GM12878 (cell line): ENCODE measurements at regions not wholly inside any gene's neighbourhood (a gene's known extent, or its start where the extent isn't known, plus 50 kb on each side); places are given as distances from the start of the nearest gene placed in this dataset.

Experiments
- ATAC-seq: fragments of 200-7000 bp; cut with Tn5 transposase; 3 replicates; pipeline ENCODE4 v1.9.1; 2020; ENCODE audit warnings: mild to moderate bottlenecking, moderate library complexity
- BruUV-seq: library from RNA; stranded (reverse); fragments of 400-500 nt; replicated peaks from 2 replicates; lab custom pipeline; 2021; lab: Mats Ljungman, UMichigan
- CTCF ChIA-PET: fragments of 300-600 bp; sonication (Branson Sonifier 250); formaldehyde crosslinking; extraction: SDS; loops from one replicate; lab custom pipeline; 2021; ENCODE audit warnings: inconsistent platforms; lab: Yijun Ruan, JAX
- POLR2A ChIA-PET: fragments of 350-600 bp; formaldehyde crosslinking; extraction: SDS; loops from one replicate; lab custom pipeline; 2021; ENCODE audit warnings: inconsistent platforms; lab: Charles Lee
- RAD21 ChIA-PET: fragments of 300-600 bp; sonication (Branson Sonifier 250); formaldehyde crosslinking; loops from one replicate; lab custom pipeline; 2023; ENCODE audit warnings: antibody characterized with exemption; ENCODE audit not compliant: unreplicated experiment; lab: Charles Lee
- SMC1A ChIA-PET: fragments of 300-600 bp; sonication (Branson Sonifier 250); formaldehyde crosslinking; loops from one replicate; lab custom pipeline; 2023; ENCODE audit not compliant: unreplicated experiment, uncharacterized antibody; lab: Charles Lee
- DNase-seq: peaks from one replicate; pipeline ENCODE4 v3.0.0-alpha.2; 2011; ENCODE audit warnings: low read depth, low spot score
- FAIRE-seq: peaks from 3 replicates; lab custom pipeline; 2011; peaks lifted over from hg19 to GRCh38; lab: Jason Lieb, UNC
- H2AFZ ChIP-seq: 2 replicates; pipeline ENCODE4 v1.6.0; 2011; ENCODE audit warnings: low read depth, low read length, control low read depth; ENCODE audit not compliant: control insufficient read depth
- H3K27ac ChIP-seq: 2 replicates; pipeline ENCODE4 v1.5.1; 2011; ENCODE audit warnings: control low read depth; ENCODE audit not compliant: control insufficient read depth, insufficient read depth
- H3K27me3 ChIP-seq, 2 experiments: replicated peaks in 1 of 2; 2 replicates each; pipeline versions ENCODE4 v1.6.0 to v1.6.1; 2011; ENCODE audit warnings: low read length in 1 of 2; ENCODE audit not compliant: control insufficient read depth in 2 of 2, insufficient read depth in 2 of 2
- H3K36me3 ChIP-seq, 2 experiments: 2 replicates each; pipeline ENCODE4 v1.5.1; 2011; ENCODE audit warnings: low read length in 1 of 2; ENCODE audit not compliant: control insufficient read depth in 2 of 2, insufficient read depth in 2 of 2
- H3K4me1 ChIP-seq: 2 replicates; pipeline ENCODE4 v1.6.1; 2011; ENCODE audit warnings: mild to moderate bottlenecking, low read length, moderate library complexity, mixed read lengths; ENCODE audit not compliant: control insufficient read depth, insufficient read depth
- H3K4me2 ChIP-seq: 2 replicates; pipeline ENCODE4 v1.6.0; 2011; ENCODE audit warnings: control low read depth; ENCODE audit not compliant: control insufficient read depth, insufficient read depth
- H3K4me3 ChIP-seq: fragments of 200-600 bp; sonication (generic); 2 replicates; pipeline ENCODE4 v1.5.1; 2016
- H3K79me2 ChIP-seq: 2 replicates; pipeline ENCODE4 v1.6.0; 2011; ENCODE audit warnings: low read length; ENCODE audit not compliant: control insufficient read depth, insufficient read depth
- H3K9ac ChIP-seq: 2 replicates; pipeline ENCODE4 v1.8.0; 2011; ENCODE audit warnings: low read length, control low read depth, mixed read lengths; ENCODE audit not compliant: control insufficient read depth, insufficient read depth
- H3K9me3 ChIP-seq: replicated peaks from 3 replicates; pipeline ENCODE4 v1.5.1; 2011; ENCODE audit warnings: mild to moderate bottlenecking, low read length; ENCODE audit not compliant: control insufficient read depth, insufficient read depth
- H4K20me1 ChIP-seq: 2 replicates; pipeline ENCODE4 v1.6.0; 2011; ENCODE audit not compliant: control insufficient read depth, insufficient read depth
- ATF7 ChIP-seq: fragments of 450-650 bp; IDR thresholded peaks from 2 replicates; pipeline ENCODE4 v1.6.1; 2016; ENCODE audit warnings: low read depth, mild to moderate bottlenecking
- BCLAF1 ChIP-seq: fragments of 450-650 bp; IDR thresholded peaks from 2 replicates; pipeline ENCODE4 v1.6.1; 2017; ENCODE audit warnings: antibody characterized with exemption, mild to moderate bottlenecking, moderate library complexity
- FOXK2 ChIP-seq: fragments of 450-650 bp; IDR thresholded peaks from 2 replicates; pipeline ENCODE4 v1.6.1; 2017; ENCODE audit warnings: mild to moderate bottlenecking, moderate library complexity
- LARP7 ChIP-seq: fragments of 450-650 bp; IDR thresholded peaks from 2 replicates; pipeline ENCODE4 v1.6.1; 2017; ENCODE audit warnings: mild to moderate bottlenecking
- NFIC ChIP-seq: IDR thresholded peaks from 2 replicates; pipeline ENCODE4 v1.6.1; 2012; ENCODE audit warnings: low read depth, mild to moderate bottlenecking, inconsistent platforms, low read length, moderate library complexity
- NR2F1 ChIP-seq: fragments of 450-650 bp; conservative IDR thresholded peaks from 2 replicates; pipeline ENCODE4 v1.6.1; 2017; ENCODE audit warnings: mild to moderate bottlenecking
- NRF1 ChIP-seq: conservative IDR thresholded peaks from 2 replicates; pipeline ENCODE4 v1.6.1; 2011; ENCODE audit warnings: mild to moderate bottlenecking, low read depth, low read length, improper control_type of control experiment
- RAD51 ChIP-seq: fragments of 450-650 bp; IDR thresholded peaks from 2 replicates; pipeline ENCODE4 v1.6.1; 2016; ENCODE audit warnings: moderate library complexity, mild to moderate bottlenecking, inconsistent platforms
- SREBF1 ChIP-seq: IDR thresholded peaks from 2 replicates; pipeline ENCODE4 v1.6.1; 2012; ENCODE audit warnings: mild to moderate bottlenecking, low read length
- TARDBP ChIP-seq: IDR thresholded peaks from 2 replicates; pipeline ENCODE4 v1.6.1; 2016; ENCODE audit warnings: borderline replicate concordance
- ZNF384 ChIP-seq: IDR thresholded peaks from 2 replicates; pipeline ENCODE4 v1.6.1; 2012; ENCODE audit warnings: low read depth, mild to moderate bottlenecking, low read length, improper control_type of control experiment, borderline replicate concordance
- WGBS: methylation state at CpG from one replicate; pipeline ENCODE4 v1.1.6; 2016; ENCODE audit warnings: low lambda C conversion rate; ENCODE audit not compliant: insufficient replicate concordance, insufficient coverage; ENCODE audit errors: missing lambda C conversion rate; 5-methylcytosine and 5-hydroxymethylcytosine counted together
- in situ Hi-C: fragments of 300-500 bp; cut with MboI; formaldehyde crosslinking; loops from 9 replicates; pipeline ENCODE4 v1.14.3; 2018; ENCODE audit warnings: mixed read lengths
- intact Hi-C: fragments of 100-400 bp; cut with micrococcal nuclease; formaldehyde crosslinking; loops from one replicate; pipeline ENCODE4 v1.14.2; 2022; ENCODE audit not compliant: unreplicated experiment

GRCh38 chr14:61893371-61893940 lies 131.2 kb downstream of the SNAPC1 start:
- 36% methylated on average over 5 of the region's 5 CpGs for WGBS
- Histone ChIP-seq H2AFZ (no peak overlapping the region), H3K4me2 (no peak overlapping the region), H3K4me1 (peaks cover 14% of the 10 kb centered on the region), H4K20me1 (no peaks in the 10 kb centered on the region), H3K9me3 (no peaks in the 10 kb centered on the region), H3K27me3 (no peaks in the 10 kb centered on the region), H3K9ac (no peak overlapping the region), H3K79me2 (no peaks in the 10 kb centered on the region), H3K4me3 (no peak overlapping the region), H3K27ac (no peak overlapping the region), H3K36me3 (no peaks in the 10 kb centered on the region)
- ChIA-PET POLR2A (no interaction called here), CTCF (interaction anchor here (0.6 to 9.8 kb wide), 19 partner anchors 8 to 238 kb away, joined by 3 to 170 read pairs (median 4); no protein-coding TSS in a partner anchor), RAD21 (interaction anchor here (1.0 to 8.9 kb wide), 3 partner anchors 27 to 232 kb away, joined by 3 to 122 read pairs (median 8); no protein-coding TSS in a partner anchor), SMC1A (interaction anchor here (0.9 to 4.6 kb wide), 8 partner anchors 28 to 442 kb away, joined by 3 to 64 read pairs (median 4); no protein-coding TSS in a partner anchor)
- no peak for FAIRE-seq
- in situ Hi-C loops (loop anchor here (10.0 kb wide), 1 partner anchor 231 kb away; no protein-coding TSS in a partner anchor), intact Hi-C loops (no loop called here)
- no peak for DNase-seq
- no peak for ATAC-seq
- BruUV-seq = no TSS peak
- TF ChIP-seq NRF1 (no peak), NR2F1 (no peak), NFIC (no peak), ZNF384 (no peak), LARP7 (no peak), TARDBP (no peak), RAD51 (no peak), BCLAF1 (no peak), ATF7 (no peak), FOXK2 (no peak), SREBF1 (no peak)
